HG02884 (cell line): ENCODE measurements at regions not wholly inside any gene's neighbourhood (a gene's known extent, or its start where the extent isn't known, plus 50 kb on each side); places are given as distances from the start of the nearest gene placed in this dataset.
A peak's percentile ranks its signal among the peaks of the same experiment; 100 is the strongest.

Experiments used
- ATAC-seq: cut with Tn5 transposase; IDR thresholded peaks from one replicate; pipeline ENCODE4 v1.9.1; 2021; ENCODE audit warnings: mild to moderate bottlenecking, moderate library complexity; ENCODE audit not compliant: unreplicated experiment

GRCh38 chr14:49994951-49995561 lies 102.2 kb downstream of the ARF6 start:
- no peak for ATAC-seq

GRCh38 chr14:49997991-49998390 lies 105.1 kb downstream of the ARF6 start:
- ATAC-seq = no peak

DNA sequence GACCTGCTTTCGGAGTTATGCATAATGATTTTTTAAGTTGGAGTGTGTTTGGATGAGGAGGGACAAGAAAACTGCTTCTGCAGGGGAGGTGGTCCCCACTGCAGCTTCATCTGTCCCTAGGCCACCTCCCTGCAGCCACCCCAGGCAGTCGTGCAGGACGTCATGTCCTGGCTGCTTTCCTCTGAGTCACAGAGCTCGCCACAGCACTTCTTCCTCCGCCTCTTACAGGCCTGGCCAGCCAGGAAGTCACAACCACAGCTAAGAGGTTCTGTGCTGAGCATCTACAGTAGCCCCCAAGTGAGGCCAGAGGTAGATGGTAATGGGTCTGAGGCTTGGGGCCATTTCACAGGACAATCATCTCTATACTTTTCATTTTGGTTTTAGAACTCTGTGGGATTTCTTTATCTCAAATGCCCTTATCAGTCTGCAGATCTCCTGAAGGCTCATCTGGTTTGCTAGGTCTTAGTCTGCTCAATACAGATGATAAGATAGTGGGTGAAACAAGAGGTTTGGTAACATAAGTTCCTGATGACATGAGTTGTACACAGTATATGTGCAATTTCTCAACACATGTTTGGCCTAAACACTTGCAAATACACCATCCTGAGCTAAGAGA lies 106.4 kb downstream of the ARF6 start:
- ATAC-seq = peak; percentile 50

DNA sequence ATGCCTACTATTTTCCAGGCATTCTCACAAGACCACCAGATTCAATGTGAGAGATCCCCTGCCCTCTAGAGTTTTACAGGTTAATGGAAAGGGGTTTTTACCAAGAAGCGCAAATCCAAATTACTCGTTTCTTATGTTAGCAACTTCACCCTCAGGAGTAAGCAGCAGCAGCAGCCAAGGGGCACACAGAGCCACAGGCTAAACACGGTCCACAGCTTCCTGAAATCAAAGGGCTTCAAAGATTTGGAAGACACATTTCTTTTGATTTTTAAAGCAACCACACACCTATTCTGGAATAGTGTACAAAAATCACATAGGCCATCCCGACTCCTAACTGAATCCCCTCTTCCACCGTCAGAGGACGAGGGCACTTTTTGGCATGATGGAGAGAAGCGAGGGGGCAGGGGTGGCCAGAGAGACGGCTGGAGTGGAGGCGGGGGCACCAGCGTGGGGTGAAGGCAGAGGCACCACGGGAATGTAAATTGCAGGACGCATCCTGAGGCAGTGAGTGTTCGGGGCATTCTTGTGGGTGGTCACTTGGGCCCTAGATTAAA lies 107.0 kb downstream of the ARF6 start:
- no peak for ATAC-seq

DNA sequence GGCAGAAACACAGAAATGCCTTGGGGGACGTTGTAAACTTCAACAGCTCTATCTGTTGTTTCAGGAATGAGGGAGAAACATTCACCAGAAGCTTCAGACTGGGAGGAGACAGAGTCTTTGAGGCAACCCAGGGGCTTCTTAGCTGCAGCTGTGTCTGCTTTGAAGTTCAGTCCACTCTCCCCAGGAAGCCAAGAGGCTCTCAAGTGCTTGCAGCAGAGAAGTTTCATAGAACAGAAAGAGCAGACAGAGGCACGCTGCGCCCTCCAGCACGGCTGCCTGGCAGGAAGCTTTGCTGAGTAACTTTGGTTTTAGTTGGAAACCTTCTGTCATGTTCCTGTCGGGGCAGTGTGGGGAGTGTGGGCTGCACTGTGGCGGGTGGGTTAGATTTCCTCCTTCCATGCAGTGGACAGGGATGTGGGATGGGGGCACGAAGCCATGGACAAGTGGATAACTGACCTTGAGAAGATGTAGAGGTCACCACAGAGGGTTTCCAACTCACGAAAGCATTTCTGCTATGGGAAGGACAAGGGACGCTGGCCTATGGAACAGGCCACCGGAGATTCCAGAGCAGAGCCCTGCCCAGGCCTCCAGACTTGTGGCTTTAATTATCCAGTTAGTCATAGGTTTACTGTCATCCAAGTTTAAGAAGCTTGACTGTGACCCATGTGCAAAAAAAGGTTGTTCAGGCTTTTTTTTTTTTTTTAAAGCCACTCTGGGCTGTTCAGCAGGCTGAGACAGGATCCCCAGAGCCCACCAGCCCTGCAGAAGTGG lies 107.7 kb downstream of the ARF6 start:
- no peak for ATAC-seq

GRCh38 chr14:50001151-50001998 lies 108.5 kb downstream of the ARF6 start:
- no peak for ATAC-seq

DNA sequence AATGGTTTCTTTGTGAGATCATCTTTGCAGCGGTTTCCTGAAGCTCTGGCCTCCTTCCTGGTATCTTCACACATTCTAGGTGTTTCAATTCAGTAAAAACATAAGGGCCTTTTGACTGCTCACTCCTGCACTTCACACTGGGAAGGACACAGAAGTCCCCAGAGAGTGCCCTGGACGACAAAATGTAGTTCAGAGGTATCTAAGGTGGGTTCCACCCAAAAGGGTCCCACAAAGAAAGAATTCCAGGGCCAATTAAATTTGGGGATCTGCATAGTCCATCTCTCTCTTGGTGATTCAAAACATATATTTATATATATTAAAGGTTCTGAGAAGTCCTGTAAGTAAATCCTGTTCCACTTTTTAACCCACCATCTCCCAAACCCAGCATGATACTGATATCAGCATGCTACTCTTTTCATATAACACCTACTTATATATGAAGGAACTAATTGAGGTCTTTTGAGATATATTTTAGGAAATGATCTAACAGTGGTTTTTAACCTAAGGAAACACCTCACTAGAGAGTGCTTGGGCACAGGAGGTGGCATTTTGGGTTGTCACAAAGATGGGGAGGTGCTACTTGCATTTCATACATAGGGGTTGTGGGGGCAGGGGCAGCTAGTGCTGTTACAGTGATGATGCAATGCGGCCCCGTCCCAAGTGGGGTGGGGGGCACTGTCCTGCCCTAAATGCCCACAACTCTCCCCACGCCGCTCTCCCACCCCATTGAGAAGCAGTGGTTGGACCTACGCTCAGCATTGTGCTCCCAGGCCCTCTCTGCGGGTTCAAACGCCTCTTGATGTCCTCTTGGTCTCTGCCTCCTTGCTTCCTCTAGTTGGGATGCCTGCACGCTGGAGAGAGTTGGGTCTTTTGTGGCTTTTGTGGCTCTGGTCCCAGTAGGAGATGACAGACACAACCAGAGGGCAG lies 109.4 kb downstream of the ARF6 start:
- peak; percentile 26 for ATAC-seq

GRCh38 chr14:50002926-50003212 lies 110.0 kb downstream of the ARF6 start:
- ATAC-seq = no peak

GRCh38 chr14:50003213-50004021 lies 110.5 kb downstream of the ARF6 start:
- ATAC-seq = peak; percentile 40

GRCh38 chr14:50006141-50006540 lies 110.2 kb downstream of the VCPKMT start:
- no peak for ATAC-seq

DNA sequence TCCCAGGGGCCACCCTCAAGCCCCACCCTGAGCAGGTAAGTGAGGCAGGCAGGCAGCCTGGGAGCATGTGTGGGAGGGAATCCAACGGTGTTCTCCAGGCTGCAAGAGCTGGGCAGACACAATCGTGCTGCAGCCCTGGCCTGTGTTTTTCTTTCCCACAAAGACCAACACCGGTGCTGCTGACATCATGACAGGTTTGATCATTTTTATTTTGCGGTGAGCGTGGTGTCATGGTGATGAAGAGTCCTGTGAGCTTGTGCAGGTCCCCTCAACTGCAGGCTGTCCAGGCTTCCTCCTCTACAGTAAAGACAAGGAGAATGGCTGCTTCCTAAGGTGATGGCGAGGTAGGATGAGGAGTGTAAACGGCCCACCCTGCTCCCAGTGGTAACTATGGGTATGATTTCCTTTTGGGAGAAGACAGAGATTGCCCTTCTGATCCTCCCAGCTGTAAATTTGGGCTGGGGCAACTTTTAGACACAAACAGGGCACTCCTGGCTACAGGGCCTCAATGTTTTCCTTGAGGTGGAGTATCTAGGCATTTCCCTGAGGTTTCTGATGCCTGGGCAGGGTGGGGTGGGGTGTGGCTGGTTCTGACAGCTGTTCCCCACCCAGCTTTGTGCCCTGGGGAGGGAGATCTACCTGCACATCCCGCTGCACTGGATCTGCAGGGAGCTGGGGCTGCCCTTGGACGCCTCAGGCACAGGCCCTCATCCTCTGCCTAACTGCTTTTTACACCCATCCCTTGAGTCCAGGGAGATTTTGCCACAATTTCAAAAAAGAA lies 109.1 kb downstream of the VCPKMT start:
- no peak for ATAC-seq

DNA sequence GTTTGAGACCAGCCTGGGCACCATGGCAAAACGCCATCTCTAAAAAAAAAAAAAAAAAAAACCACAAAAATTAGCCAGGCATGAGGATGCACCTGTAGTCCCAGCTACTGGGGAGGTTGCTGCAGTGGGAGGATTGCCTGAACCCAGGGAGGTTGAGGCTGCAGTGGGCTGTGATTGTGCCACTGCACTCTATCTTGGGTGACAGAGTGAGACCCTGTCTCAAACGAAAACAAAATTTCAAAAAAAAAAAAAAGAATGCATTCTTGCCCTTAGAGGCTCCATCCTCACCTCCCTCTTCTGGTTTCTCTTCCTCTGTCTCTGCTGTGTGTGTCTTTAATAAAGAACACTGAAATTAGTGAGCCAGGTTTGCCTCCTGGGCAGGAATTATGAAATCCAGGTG lies 107.8 kb downstream of the VCPKMT start:
- no peak for ATAC-seq

GRCh38 chr14:50008974-50009373 lies 107.4 kb downstream of the VCPKMT start:
- no peak for ATAC-seq

DNA sequence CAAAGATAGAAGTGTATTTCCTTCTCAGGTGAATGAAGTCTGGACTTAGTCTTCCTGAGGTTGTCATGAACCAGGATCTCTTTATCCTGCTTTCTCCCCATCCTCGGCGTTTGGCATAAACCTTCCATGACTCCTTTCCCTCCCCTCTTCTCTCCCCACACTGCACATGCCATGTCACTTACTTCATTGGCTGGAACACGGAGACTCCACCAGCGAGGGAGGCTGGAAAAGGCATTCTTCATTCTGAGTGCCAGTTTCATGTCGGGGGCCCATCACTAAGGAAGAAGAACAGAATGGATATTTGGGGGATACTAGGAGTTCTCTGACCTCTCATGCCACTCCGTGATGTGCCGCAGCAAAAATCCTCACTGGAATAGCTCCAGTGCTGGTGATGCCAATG lies 105.6 kb downstream of the VCPKMT start:
- no peak for ATAC-seq

DNA sequence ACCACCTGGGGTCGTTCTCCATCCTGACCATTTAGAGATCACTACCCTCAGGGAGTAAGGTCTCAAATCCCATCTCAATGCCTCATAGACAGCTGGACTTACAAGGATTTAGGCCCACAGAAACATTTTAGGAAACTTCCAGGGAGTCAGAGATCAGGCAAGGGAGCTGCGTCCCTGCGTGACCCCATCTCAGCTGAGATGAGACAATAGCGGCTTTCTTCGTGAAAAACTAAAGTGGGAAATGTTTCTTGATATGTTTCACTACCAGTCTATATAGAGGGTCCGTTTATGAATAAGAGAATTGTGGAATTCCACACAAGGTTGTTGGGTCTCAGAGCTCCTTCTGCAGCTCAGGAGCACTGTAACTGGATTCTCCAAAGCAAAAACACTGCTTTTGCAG lies 105.1 kb downstream of the VCPKMT start:
- ATAC-seq = no peak

GRCh38 chr14:50012644-50013043 lies 103.7 kb downstream of the VCPKMT start:
- no peak for ATAC-seq

DNA sequence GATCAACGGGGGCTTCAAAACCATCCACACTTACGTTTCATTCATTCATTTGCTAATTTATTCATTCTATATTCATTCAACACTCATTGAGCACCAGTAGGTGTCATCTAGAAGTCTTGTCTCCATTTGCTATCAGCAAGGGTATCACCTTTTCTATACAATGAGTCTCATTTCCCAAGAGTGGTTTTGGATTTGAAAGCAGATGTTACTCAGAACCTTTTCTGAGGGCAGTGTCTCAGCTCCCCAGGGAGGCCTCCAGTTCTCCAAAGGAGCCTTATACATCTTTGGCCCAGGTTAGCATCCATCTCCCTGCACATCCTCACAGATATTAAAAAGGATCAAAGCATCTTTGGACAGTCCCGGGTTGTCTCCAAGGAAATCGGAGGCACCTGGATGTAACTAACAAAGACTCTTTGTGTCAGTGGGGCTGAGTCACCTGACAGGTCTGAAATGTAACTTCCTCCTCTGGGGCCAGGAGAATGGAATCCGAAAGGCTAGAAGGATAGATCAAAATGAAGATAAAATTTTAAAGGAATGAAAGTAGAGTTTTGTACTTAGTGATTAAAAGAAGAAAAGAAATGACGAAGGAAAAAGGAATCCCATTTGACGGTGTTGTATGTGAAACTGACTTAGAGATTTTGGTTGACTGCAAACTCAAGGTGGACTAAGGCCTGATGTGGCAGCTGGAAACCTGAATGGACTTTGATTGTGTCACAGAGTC lies 103.0 kb downstream of the VCPKMT start:
- ATAC-seq = no peak

DNA sequence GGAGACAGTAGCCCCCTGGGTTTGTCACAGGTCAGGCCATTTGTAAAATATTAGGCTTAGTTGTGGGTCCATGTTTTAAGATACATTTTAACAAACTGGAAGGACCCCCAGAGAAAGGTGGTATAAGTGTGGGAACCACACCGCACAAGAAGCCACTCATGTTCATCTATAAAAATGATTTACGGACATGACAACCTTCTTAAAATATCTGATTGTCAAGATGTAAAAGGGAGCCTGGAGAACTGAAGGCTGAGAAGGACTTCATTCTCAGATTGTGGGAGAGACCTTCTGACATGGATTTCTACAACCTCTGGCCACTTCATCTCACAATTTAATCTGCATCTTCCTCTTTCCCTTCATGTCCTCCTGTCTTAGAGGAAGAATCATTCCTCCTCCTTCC lies 102.4 kb downstream of the VCPKMT start:
- ATAC-seq = no peak
